ENCODE measurements at regions not wholly inside any gene's neighbourhood (a gene's known extent, or its start where the extent isn't known, plus 50 kb on each side); places are given as distances from the start of the nearest gene placed in this dataset.

DNA sequence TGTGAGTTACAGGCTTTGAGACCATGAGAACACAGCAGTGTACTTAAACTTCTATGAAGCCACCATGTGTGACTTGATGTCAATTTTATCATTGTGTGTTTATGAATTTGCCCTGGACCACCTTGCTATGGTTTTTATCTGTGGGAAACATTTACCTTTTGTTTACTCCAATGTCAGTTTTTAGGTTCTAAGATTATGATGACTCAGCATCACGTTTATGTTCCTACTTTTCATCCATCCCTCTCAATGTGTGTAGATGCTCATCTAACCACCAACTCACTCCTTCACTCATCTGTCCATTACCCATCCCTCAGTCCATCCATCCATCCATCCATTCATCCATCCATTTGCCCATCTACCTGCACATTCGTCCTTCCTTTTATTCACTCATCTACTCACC lies 338.8 kb downstream of the MIAT start:
- no peak overlapping the region for H3K9ac ChIP-seq (ENCODE audit: low read length)
- H3K9me3 ChIP-seq (ENCODE audit: low read length), result no peaks in the 10 kb centered on the region
- no peaks in the 10 kb centered on the region for H3K27me3 ChIP-seq (ENCODE audit: control insufficient read depth in 1 of 2, insufficient read depth in 2 of 2, low read length in 2 of 2)
- H3K27ac ChIP-seq (ENCODE audit: low read depth, low read length), result no peak overlapping the region
- no peak overlapping the region for H3K4me3 ChIP-seq (ENCODE audit: low read depth in 1 of 2, low read length in 2 of 2)
- no peaks in the 10 kb centered on the region for H3K36me3 ChIP-seq (ENCODE audit: insufficient read depth, low read length)
- H3K4me1 ChIP-seq (ENCODE audit: insufficient read depth, low read length), result peaks cover 23% of the 10 kb centered on the region

DNA sequence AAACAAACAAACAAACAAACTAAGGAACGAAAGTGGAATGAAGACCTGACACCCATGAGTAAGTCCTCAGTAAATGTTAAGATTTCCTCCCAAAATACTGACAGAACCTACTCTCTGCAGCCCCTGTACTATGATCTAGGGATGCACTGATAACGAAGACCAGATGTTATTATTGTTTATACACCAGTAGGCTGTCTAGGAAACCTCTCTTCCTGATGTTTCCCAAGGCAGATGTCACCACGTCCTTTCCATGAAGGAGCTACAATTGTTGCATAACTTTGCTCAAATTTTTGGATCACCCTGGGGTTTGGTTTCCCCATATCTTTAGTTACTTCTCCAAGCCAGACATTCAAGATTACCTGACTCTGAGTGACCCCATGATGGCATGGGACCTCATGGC lies 340.7 kb downstream of the MIAT start:
- Histone ChIP-seq H3K4me1 (ENCODE audit: insufficient read depth, low read length) (peaks cover 17% of the 10 kb centered on the region), H3K9me3 (ENCODE audit: low read length) (no peaks in the 10 kb centered on the region), H3K27ac (ENCODE audit: low read depth, low read length) (no peak overlapping the region)

DNA sequence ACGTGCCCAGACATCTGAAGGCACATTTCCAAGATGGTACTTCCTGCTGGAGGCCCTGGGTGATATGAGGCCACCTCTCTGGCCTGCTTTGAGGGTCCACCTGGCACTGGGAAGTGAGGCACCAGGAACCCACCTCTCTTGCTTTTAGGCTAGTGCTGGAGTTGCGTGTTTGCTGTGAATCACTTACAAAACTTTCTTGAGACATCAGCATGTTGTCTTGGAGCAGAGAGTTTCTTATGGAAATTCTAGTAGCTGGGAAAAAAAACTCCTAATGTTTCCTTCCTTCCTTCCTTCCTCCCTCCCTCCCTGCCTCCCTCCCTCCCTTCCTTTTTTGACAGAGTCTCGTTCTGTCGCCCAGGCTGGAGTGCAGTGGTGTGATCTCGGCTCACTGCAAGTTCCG lies 341.3 kb downstream of the MIAT start:
- H3K36me3 ChIP-seq (ENCODE audit: insufficient read depth, low read length), result no peaks in the 10 kb centered on the region
- no peak overlapping the region for H3K27ac ChIP-seq (ENCODE audit: low read depth, low read length)
- H3K9me3 ChIP-seq (ENCODE audit: low read length), result no peaks in the 10 kb centered on the region
- H3K27me3 ChIP-seq (ENCODE audit: control insufficient read depth in 1 of 2, insufficient read depth in 2 of 2, low read length in 2 of 2), result no peaks in the 10 kb centered on the region
- no peak overlapping the region for H3K4me3 ChIP-seq (ENCODE audit: low read depth in 1 of 2, low read length in 2 of 2)
- H3K9ac ChIP-seq (ENCODE audit: low read length), result no peak overlapping the region
- H3K4me1 ChIP-seq (ENCODE audit: insufficient read depth, low read length), result peaks cover 15% of the 10 kb centered on the region

More for the DNA sequence above, 340.7 kb downstream of the MIAT start:
- Histone ChIP-seq H3K9ac (ENCODE audit: low read length) (no peak overlapping the region), H3K36me3 (ENCODE audit: insufficient read depth, low read length) (no peaks in the 10 kb centered on the region), H3K4me3 (ENCODE audit: low read depth in 1 of 2, low read length in 2 of 2) (no peak overlapping the region), H3K27me3 (ENCODE audit: control insufficient read depth in 1 of 2, insufficient read depth in 2 of 2, low read length in 2 of 2) (no peaks in the 10 kb centered on the region)

DNA sequence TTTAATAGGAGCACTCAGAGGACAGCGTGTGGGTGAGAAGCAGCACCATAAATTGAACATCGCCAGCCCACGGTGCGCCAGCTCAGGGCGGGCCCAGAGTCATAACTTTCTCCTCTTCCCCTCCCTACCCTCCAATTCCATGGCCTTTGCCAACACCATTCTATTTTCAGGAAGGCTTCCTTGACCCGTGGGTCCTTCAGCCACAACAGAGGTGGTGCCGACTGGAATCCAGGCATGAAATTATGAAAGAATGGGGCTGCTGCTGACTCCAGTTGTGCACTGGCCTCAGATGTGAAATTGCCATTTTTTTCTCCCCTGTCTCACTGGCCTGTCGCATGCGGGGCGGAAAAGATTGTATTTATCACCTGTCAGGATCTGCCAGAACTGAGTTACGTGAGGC lies 345.9 kb downstream of the MIAT start:
- H3K4me3 ChIP-seq (ENCODE audit: low read depth in 1 of 2, low read length in 2 of 2), result no peak overlapping the region
- H3K27me3 ChIP-seq (ENCODE audit: control insufficient read depth in 1 of 2, insufficient read depth in 2 of 2, low read length in 2 of 2), result no peaks in the 10 kb centered on the region
- H3K9ac ChIP-seq (ENCODE audit: low read length), result no peak overlapping the region
- H3K9me3 ChIP-seq (ENCODE audit: low read length), result no peaks in the 10 kb centered on the region
- H3K36me3 ChIP-seq (ENCODE audit: insufficient read depth, low read length), result no peaks in the 10 kb centered on the region
- H3K4me1 ChIP-seq (ENCODE audit: insufficient read depth, low read length), result no peaks in the 10 kb centered on the region
- no peak overlapping the region for H3K27ac ChIP-seq (ENCODE audit: low read depth, low read length)

DNA sequence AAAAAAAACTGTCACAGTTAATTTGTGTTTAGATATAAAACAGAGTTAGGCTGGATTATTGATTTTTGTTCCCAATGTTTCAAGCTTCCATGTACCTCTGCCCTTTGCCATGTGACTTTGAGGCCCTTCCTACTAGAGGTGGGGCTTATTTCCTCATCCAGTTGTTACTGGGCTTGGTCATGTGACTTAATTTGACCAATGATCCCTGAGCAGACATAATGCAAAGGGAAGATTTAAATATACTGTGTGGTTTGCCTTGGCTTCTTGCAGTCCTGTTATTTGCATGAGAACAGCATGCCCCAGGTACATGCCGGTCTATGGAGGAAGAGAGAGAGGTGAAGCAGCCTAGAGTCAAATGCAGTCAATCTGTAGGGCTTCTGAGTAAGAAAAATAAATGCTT lies 347.0 kb downstream of the MIAT start:
- Histone ChIP-seq H3K9ac (ENCODE audit: low read length) (no peak overlapping the region), H3K27ac (ENCODE audit: low read depth, low read length) (no peak overlapping the region), H3K9me3 (ENCODE audit: low read length) (no peaks in the 10 kb centered on the region), H3K36me3 (ENCODE audit: insufficient read depth, low read length) (no peaks in the 10 kb centered on the region), H3K4me1 (ENCODE audit: insufficient read depth, low read length) (no peaks in the 10 kb centered on the region), H3K27me3 (ENCODE audit: control insufficient read depth in 1 of 2, insufficient read depth in 2 of 2, low read length in 2 of 2) (no peaks in the 10 kb centered on the region), H3K4me3 (ENCODE audit: low read depth in 1 of 2, low read length in 2 of 2) (no peak overlapping the region)

DNA sequence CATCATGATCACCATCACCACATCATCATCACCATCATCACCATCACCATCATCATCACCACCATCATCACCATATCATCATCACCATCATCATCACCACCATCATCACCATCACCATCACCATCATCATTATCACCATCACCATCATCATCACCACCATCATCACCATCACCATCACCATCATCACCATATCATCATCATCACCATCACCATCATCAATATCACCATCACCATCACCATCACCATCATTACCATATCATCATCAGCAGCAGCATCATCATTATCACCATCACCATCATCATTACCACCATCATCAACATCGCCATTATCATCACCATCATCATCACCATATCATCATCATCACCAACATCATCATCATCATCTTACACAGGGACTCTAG lies 351.1 kb downstream of the MIAT start:
- H3K4me3 ChIP-seq (ENCODE audit: low read depth in 1 of 2, low read length in 2 of 2), result no peak overlapping the region
- no peaks in the 10 kb centered on the region for H3K36me3 ChIP-seq (ENCODE audit: insufficient read depth, low read length)
- no peaks in the 10 kb centered on the region for H3K27me3 ChIP-seq (ENCODE audit: control insufficient read depth in 1 of 2, insufficient read depth in 2 of 2, low read length in 2 of 2)
- no peaks in the 10 kb centered on the region for H3K4me1 ChIP-seq (ENCODE audit: insufficient read depth, low read length)
- H3K27ac ChIP-seq (ENCODE audit: low read depth, low read length), result no peak overlapping the region
- no peaks in the 10 kb centered on the region for H3K9me3 ChIP-seq (ENCODE audit: low read length)
- no peak overlapping the region for H3K9ac ChIP-seq (ENCODE audit: low read length)

DNA sequence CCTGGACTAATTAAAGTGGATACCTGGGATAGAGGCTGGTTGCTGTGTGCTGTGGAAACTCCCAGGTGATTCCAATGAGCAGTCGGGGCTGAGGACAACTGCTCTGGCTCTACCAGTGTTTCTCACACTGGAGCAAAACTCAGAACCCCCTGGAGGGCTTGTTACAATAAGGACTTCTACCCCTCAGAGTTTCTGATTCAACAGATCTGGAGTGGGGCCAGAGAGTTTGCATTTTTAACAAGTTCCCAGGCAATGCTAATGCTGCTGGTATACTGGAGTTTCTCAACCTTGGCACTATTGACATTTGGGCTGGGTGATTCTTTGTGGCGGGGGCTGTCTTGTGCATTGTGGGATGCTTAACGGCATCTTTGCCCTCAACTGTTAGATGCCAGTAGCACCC lies 353.7 kb downstream of the MIAT start:
- H3K9ac ChIP-seq (ENCODE audit: low read length), result no peak overlapping the region
- no peaks in the 10 kb centered on the region for H3K27me3 ChIP-seq (ENCODE audit: control insufficient read depth in 1 of 2, insufficient read depth in 2 of 2, low read length in 2 of 2)
- H3K4me1 ChIP-seq (ENCODE audit: insufficient read depth, low read length), result no peaks in the 10 kb centered on the region
- no peak overlapping the region for H3K4me3 ChIP-seq (ENCODE audit: low read depth in 1 of 2, low read length in 2 of 2)
- no peaks in the 10 kb centered on the region for H3K9me3 ChIP-seq (ENCODE audit: low read length)
- no peaks in the 10 kb centered on the region for H3K36me3 ChIP-seq (ENCODE audit: insufficient read depth, low read length)
- H3K27ac ChIP-seq (ENCODE audit: low read depth, low read length), result no peak overlapping the region

DNA sequence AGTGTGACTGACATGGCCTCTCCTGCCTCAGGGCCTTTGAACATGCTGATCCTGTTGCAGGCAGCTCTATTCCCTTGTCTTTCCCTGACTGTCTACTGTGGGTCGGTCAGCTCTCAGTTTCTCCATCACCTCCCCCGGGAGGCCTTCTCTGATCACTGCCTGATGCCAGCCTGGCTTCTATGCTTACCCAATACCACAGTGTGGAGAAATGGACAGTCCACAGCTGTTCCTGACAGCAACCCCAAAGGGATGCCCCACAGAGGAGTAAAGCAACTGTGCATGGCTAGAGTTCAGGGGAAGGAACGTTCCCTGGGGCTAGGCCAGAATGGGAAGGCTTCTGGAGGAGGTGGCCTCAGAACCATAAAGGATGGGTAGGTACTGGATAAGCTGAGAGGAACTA lies 354.3 kb downstream of the MIAT start:
- H3K4me1 ChIP-seq (ENCODE audit: insufficient read depth, low read length), result no peaks in the 10 kb centered on the region
- no peaks in the 10 kb centered on the region for H3K36me3 ChIP-seq (ENCODE audit: insufficient read depth, low read length)
- no peaks in the 10 kb centered on the region for H3K27me3 ChIP-seq (ENCODE audit: control insufficient read depth in 1 of 2, insufficient read depth in 2 of 2, low read length in 2 of 2)
- no peak overlapping the region for H3K4me3 ChIP-seq (ENCODE audit: low read depth in 1 of 2, low read length in 2 of 2)
- H3K9ac ChIP-seq (ENCODE audit: low read length), result no peak overlapping the region
- no peak overlapping the region for H3K27ac ChIP-seq (ENCODE audit: low read depth, low read length)
- H3K9me3 ChIP-seq (ENCODE audit: low read length), result no peaks in the 10 kb centered on the region

DNA sequence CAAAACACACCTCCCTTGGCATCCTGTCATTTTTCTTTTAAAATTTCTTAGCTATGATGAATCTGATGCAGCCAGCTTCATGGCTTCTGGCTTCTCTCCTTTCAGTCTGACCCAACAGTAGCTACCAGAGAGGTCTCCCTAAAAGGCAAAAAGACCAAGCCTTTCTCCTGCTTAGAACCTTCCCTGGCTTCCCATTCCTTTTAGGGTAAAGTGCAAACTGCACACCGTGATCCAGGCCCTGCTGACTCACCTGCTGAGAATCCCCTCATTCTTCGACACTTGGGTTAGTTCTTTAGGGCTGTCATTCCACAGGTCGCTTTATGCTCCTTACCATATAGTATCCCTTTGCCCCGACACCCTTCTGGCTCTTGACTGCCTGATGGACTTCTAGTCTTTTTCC lies 362.4 kb downstream of the MIAT start:
- no peaks in the 10 kb centered on the region for H3K4me1 ChIP-seq (ENCODE audit: insufficient read depth, low read length)
- H3K27me3 ChIP-seq (ENCODE audit: control insufficient read depth in 1 of 2, insufficient read depth in 2 of 2, low read length in 2 of 2), result no peaks in the 10 kb centered on the region
- no peaks in the 10 kb centered on the region for H3K9me3 ChIP-seq (ENCODE audit: low read length)
- no peak overlapping the region for H3K9ac ChIP-seq (ENCODE audit: low read length)
- H3K36me3 ChIP-seq (ENCODE audit: insufficient read depth, low read length), result no peaks in the 10 kb centered on the region
- no peak overlapping the region for H3K4me3 ChIP-seq (ENCODE audit: low read depth in 1 of 2, low read length in 2 of 2)
- no peak overlapping the region for H3K27ac ChIP-seq (ENCODE audit: low read depth, low read length)

DNA sequence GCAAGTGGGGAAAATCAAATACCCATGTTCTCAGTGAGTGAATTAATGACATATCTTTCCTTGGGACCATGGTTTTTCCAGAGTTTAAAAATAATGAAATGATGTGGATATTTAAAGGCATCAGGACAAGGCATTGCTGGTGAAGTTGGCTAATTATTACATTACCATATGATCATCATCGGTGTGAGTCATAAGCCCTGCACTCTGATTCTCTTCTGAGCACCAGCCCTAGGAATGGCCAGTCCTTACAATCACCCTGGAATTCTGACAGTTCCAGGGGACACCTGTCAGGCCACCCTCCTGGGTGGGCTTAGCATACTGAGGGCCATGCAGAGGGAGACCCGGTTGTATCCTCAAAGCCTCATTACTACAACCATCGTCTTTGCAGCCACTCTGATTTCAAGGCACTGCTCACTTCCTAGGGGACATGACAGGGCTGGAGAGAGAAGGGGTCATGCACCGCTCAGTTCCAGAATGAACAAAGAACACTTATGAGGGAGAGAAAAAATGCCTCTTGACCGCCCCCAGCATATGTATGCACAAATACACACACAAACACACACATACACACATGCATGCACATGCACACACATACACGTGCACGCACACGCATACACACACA lies 365.0 kb downstream of the MIAT start:
- H3K4me3 ChIP-seq (ENCODE audit: low read depth in 1 of 2, low read length in 2 of 2), result no peak overlapping the region
- H3K9me3 ChIP-seq (ENCODE audit: low read length), result no peaks in the 10 kb centered on the region
- no peak overlapping the region for H3K27ac ChIP-seq (ENCODE audit: low read depth, low read length)
- no peaks in the 10 kb centered on the region for H3K27me3 ChIP-seq (ENCODE audit: control insufficient read depth in 1 of 2, insufficient read depth in 2 of 2, low read length in 2 of 2)
- no peaks in the 10 kb centered on the region for H3K36me3 ChIP-seq (ENCODE audit: insufficient read depth, low read length)
- no peaks in the 10 kb centered on the region for H3K4me1 ChIP-seq (ENCODE audit: insufficient read depth, low read length)
- no peak overlapping the region for H3K9ac ChIP-seq (ENCODE audit: low read length)

DNA sequence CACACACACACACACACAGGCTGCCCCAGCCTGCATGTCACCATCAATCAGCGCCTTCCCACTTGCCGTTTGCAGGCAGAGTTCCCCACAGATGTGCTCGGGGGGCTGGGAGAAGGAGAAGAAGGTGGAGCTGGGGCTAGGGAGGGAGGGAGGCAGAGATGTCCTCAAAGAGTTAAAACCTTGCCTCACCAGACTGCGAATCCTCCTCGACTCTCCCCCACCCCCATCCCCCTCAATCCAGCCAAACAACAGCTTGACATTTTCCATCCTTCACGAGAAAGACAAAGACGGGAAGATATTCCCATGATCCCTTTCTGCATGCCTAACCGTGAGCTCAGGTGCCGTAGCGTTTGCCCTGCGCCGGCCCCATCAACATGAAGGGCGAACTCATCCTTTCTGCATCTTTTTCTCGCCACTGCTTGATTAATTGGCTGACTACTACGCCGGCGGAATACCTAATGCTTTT lies 365.5 kb downstream of the MIAT start:
- H3K36me3 ChIP-seq (ENCODE audit: insufficient read depth, low read length), result no peaks in the 10 kb centered on the region
- H3K4me3 ChIP-seq (ENCODE audit: low read depth in 1 of 2, low read length in 2 of 2), result no peak overlapping the region

DNA sequence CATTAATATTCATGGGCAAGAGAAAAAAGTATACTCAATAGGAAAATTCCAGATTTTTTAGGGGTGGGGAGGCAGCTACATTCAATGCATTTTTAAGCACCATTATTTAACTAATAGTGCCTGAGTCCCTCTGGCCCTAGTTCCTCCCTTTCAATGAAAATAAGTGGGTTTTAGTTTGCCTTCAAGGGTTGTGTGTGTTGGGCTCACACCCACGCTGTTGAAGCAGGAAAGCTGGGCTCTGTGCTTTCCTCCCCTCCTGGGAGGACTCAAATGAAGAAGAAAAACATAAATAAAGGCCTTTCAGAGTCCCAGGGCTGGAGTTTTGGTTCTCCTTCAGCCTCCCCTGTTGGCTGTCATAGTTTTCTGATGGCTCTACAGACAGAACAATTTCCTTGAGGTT lies 366.2 kb downstream of the MIAT start:
- no peak overlapping the region for H3K9ac ChIP-seq (ENCODE audit: low read length)
- H3K4me3 ChIP-seq (ENCODE audit: low read depth in 1 of 2, low read length in 2 of 2), result no peak overlapping the region
- no peaks in the 10 kb centered on the region for H3K9me3 ChIP-seq (ENCODE audit: low read length)
- no peak overlapping the region for H3K27ac ChIP-seq (ENCODE audit: low read depth, low read length)
- H3K36me3 ChIP-seq (ENCODE audit: insufficient read depth, low read length), result no peaks in the 10 kb centered on the region
- no peaks in the 10 kb centered on the region for H3K27me3 ChIP-seq (ENCODE audit: control insufficient read depth in 1 of 2, insufficient read depth in 2 of 2, low read length in 2 of 2)
- H3K4me1 ChIP-seq (ENCODE audit: insufficient read depth, low read length), result no peaks in the 10 kb centered on the region

More for the DNA sequence above, 365.5 kb downstream of the MIAT start:
- Histone ChIP-seq H3K9me3 (ENCODE audit: low read length) (no peaks in the 10 kb centered on the region), H3K27ac (ENCODE audit: low read depth, low read length) (no peak overlapping the region), H3K9ac (ENCODE audit: low read length) (no peak overlapping the region), H3K4me1 (ENCODE audit: insufficient read depth, low read length) (no peaks in the 10 kb centered on the region), H3K27me3 (ENCODE audit: control insufficient read depth in 1 of 2, insufficient read depth in 2 of 2, low read length in 2 of 2) (no peaks in the 10 kb centered on the region)

All from muscle layer of colon (tissue), 2 donors.